ENCODE measurements at regions not wholly inside any gene's neighbourhood (a gene's known extent, or its start where the extent isn't known, plus 50 kb on each side); places are given as distances from the start of the nearest gene placed in this dataset.
"Not testable (repeated sequence)": the region's sequence is repeated elsewhere in the genome, so short reads cannot be mapped to it uniquely, and the experiment has no call there.

DNA sequence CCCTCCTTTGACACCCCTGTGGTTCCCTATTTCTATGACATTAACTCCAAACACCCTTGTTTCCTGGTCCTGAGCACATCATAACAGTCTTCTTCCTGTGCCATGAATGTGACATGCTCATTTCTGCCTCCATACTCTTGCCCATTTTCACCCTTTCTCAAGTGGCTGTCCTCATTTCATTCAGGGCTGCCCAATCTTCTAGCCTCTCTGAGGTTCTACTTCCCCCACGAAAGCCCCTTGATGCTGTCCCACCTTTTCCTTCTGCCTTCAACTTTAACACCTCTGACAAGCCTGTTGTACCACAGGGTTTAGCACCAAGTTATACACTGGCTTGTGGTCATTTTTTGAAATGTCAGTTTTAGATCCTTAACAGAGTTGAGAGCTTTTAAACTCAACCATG is 136.2 kb upstream of the BOD1L1 start:
- no peak for DNase-seq

DNA sequence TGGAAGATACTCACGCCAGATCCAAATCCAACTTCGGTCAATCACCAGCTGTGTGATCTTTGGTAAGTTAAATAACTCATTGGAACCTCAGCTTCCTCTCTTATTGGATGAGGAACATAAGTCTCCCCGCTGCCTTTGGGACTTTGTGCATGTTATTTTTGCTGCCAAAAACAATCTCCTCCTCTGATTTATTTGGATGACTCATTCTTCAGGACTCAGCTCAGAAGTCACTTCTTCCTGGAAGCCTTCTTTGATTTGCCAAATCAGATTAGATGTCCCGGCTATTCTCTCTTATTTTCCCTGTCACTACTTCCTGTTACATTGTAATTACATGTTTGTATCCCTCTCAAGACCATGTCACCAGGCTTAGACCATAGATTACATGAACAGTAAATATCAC is 138.0 kb upstream of the BOD1L1 start:
- no peak for DNase-seq

DNA sequence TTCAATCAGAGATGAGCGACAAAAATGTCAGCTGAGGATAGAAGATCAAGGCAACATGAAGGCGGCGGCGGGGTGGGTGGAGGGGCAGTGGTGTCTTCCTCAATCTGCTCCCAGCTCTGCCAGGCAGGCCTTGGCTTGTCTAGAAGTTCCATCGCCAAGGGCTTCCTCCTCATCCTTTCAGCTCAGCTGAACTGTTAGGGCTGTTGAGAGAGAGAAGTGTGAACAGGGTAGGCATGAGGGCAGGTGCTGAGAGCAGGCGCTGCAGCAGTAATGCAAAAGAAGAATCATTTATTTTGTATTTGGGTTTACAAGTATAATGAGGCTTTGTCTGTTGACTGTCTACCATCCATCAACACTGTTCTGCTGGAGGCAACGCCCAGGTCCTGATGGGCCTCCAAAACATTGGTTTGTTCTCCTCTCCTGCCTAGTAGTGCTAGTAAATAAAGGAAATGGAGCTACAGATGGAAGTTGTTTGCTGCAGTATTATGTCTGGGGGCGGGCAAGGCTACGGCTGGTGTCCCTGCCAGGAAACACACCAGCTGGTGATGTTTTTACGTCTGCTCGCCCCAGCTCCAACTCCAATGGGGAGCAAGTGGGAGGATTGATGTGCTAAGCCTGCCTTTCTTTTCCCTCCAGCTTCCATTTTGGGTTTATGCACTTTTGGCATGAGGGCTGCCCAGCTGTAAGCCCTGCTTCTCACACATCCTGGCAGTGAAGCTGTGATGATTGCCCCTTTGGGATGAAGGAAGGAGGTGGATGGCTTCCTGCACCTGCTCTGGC is 139.4 kb upstream of the BOD1L1 start:
- DNase-seq, result no peak

DNA sequence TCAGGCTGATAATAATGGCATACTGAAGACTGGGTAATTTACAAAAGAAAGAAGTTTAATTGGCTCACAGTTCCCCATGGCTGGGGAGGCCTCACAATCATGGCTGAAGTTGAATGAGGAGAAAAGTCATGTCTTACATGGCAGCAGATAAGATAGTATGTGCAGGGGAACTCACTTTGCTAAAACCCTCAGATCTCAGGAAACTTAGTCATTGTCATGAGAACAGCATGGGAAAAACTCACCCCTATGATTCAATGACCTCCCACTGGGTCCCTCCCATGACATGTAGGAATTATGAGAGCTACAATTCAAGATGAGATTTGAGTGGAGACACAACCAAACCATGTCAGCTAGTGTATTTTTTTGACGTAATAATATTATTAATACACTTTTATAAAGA is 149.8 kb upstream of the BOD1L1 start:
- DNase-seq, result no peak

DNA sequence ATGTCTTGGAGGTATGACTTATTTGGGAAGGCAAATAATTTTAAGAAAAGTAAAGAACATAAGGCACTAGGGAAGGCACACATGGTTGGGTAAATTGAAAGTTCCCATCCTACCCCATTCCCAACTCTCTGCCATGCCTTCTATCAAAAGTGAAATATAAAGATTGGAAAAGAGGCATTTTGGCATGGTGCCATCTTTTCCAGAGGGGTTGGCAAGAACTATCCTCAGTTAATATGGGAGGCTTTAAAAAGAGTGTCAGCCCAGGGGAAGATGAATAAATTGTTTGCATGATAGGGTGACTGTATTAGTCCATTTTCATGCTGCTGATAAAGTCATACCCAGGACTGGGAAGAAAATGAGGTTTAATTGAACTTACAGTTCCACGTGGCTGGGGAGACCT is 150.8 kb upstream of the BOD1L1 start:
- no peak for DNase-seq

DNA sequence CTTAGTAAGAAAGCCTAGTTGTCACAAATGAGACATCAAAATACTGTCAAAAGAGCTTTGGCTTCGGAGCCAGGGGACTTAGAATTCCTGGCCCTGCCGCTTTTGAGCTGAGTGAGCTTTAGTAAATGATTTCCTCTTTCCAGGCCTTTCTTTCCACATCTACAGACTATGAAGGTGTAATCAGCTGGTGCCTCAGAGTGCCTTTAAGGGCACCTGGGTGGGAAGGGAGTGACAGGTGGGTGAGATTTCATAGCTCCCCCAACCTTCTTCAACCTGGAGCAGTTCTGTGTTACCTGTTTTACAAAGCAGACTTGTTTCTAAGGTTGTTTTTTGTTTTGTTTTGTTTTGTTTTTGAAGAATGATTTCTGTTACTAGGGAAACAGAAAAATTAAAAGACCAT is 154.7 kb upstream of the BOD1L1 start:
- DNase-seq, result no peak

DNA sequence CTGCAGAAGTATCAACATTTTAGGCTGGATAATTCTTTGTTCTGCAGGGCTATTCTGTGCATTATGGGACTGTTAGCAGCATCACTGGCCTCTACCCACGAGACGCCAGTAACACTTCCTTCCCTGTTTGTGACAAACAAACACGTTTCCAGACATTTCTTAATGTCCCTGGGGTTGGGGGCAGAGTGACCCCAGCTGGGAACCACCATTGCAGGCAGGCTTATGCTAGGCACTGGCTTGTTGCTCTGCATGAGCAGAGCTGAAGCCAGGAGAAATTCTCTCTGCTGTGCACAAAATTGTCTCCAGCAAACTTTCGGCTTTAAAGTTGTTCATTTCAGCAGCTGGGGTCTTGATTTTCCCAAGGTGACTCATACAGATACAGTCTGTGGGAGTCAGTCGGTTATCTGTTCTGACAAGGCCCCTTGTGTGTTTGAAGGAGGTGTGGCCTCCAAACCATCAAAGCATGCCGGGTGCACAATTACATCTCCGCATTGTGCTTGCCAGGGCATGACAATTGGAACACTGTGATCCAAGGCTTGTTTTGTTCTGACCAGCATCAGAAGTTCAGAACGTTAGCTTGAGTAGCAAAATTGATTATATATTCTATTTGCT is 156.4 kb upstream of the BOD1L1 start:
- DNase-seq, result no peak

DNA sequence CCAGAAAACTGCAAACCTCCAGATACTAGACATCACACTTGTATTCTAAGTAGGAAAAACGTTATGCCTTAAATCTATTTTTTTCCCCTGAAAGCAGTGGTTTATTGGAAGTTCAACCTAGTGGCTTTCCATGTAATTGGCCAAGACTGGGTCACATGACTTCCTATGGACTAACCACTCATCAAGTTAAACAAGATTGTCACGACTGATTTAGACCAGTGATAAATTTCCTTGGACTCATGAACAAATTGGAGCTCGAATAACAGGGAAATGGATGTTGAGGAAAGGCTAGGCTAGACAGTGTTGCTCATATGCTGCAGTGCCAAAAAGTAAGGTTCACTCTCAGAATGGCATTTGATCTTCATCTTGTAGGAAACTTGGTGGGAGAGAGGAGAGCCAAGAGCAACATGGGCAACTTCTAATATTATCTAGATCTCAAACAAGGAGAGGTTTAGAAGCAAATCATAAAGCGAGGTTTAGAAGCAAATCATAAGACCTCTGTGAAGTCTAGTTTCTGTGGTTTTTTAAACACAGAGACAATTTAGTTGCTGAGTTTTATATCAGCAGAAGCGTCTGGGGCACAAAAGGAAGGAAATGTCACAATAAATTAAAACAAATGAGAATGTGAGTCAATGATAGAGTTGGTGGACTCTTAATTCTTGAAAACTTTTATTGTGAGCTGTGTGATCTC is 165.6 kb upstream of the BOD1L1 start:
- no peak for DNase-seq

DNA sequence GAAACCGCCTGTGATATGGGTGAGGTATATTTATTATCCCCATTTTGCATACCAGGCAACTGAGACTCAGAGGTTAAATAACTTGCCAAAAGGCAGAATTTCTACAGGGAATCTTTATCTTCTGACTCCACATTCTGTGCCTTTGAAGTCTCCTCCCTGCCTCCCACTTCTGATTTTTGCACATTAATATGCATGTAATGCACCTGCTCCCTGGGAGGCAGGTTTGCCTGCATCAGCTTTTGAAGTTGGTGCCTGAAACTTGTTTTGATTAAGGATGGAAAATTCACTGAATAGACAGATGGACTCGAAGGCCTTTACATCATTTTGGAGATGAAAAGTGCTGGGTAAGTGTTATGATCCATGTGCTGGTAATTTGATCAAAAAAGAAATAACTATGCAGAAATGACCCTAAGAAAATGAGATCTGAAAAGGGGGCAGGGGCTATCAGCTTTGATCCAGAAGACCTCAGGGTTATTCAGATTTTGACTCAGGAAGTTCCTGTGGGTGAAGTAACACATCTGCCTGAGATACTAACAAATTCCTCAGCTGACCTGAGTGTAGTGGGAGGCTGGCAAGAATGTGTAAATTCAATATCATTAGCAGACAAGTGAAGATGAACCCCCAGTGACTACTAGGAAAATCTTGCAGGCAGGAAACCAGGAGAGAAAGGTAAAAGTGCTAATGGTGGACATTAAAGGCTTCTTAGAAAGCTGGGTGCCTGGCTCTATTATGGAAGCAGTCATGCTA is 167.5 kb upstream of the BOD1L1 start:
- DNase-seq, result no peak

DNA sequence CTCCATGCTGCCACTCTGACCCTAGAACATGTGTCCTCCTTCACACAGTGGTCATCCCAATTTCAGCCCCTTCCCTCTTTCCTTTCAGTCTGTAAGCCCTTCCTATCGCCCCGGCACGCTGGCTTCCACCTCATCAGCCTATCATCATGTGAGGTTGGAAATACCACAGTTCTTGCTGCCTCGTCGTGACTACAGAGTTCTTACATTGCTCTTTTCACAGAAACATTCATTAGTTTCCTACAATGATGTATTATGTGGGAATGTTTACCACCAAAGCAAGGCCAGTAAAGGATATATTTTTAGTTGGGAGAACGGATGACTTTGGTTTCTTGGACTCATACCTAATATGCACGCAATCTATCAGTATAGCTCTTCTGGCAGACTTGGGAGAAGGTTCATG is 169.5 kb upstream of the BOD1L1 start:
- no peak for DNase-seq

DNA sequence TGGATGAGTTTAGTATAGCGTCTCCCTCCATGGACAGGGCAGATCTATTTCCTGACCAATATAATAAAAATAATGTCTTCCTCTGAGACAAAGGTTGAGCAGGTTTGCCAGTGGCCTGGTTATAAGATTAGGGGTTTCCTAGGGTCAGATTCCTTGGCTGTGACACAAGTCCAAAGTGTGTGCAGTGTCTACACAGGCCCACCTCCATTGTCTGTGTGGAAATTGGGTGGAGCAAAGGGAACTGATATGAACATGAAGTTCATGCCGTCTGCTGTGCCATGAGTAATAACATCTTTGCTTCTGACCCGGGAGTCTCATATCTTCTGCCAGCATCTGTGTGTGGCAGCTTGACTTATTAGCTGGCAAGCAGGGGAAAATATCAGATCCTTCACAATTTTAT is 187.7 kb upstream of the BOD1L1 start:
- no peak for DNase-seq

DNA sequence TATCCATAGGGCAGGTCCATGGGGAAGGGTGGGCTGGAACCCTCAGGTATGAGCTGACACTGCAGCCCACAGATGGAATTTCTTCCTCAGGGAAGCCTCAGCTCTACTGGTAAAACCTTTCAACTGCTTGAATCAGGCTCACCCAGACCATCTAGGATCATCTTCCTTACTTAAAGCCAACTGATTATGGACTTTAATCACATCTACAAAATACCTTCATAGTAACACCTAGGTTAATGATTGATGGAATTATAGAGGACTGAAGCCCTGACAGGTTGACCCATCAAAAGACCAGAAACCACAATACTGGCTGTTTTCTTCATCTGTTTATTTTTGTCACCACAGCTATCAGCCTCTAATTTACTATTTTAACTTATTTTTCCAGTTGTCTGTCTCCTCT is 188.9 kb upstream of the BOD1L1 start:
- no peak for DNase-seq

DNA sequence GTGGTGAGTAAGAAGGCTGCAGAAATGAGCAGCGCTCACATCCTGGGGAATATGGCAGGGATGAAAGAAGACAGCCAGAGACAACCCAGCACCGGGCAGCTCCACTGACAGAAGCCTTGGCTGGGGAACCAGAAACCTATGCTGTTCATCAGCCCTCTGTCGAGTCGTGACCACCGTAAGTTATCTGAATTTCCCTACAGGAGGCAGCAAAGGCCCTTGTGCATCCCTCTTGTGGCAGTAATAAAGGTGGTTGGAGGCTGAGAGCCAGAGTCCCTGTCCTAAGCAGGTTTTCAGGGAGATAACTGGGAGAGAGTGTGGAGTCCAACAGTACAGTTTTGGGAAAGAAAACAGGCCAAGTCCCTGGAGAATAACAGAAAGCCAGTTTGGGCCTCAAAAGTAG is 194.0 kb upstream of the BOD1L1 start:
- DNase-seq, result no peak

DNA sequence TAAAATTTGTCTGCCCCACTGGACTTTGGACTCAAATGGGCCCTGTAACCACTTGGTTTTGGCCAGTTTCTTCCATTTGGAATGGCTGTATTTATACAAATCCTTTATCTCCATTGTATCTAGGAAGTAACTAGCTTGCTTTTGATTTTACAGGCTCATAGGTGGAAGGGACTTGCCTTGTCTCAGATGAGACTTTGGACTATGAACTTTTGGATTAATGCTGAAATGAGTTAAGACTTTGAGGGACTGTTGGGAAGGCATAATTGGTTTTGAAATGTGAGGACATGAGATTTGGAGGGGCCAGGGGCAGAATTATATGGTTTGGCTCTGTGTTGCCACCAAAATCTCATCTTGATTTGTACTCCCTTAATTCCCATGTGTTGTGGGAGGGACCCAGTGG is 198.3 kb upstream of the BOD1L1 start:
- DNase-seq, result not testable (repeated sequence)

DNA sequence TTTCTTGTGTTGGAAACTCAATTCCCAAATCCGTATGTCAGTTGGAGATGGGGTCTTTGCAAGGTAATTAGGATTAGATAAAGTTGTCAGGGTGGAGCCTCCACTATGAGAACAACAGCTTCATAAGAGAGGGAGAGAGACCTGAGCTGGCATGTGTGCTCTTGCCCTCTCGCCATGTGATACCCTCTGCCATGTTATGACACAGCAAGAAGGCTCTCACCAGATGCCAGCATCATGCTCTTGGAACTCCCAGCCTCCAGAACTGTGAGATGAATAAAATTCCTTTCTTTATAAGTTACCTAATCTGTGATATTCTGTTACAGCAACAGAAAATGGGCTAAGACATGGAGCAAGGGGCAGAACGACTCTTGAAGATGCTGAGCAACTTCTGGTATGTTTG is 201.9 kb upstream of the BOD1L1 start:
- DNase-seq, result no peak

DNA sequence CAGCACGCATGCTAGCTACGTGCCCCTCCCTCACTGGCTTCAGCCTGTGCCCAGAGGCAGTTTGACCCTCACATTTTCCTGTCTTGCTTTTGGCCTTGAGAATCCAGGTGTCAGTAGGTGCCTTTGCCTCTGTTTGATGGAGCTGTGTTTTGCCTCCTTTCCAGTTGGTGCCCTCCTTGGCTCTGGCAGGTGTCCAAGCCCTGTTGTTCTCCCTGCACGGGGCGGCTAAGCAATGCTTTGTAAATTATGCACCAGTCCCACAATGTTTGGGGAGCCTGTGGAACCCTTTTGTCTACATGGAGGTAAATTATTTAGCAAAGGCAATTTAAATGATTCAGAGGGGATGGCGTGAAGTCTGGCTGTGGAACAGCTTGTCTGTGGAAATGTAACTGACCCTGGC is 202.9 kb upstream of the BOD1L1 start:
- DNase-seq, result no peak

DNA sequence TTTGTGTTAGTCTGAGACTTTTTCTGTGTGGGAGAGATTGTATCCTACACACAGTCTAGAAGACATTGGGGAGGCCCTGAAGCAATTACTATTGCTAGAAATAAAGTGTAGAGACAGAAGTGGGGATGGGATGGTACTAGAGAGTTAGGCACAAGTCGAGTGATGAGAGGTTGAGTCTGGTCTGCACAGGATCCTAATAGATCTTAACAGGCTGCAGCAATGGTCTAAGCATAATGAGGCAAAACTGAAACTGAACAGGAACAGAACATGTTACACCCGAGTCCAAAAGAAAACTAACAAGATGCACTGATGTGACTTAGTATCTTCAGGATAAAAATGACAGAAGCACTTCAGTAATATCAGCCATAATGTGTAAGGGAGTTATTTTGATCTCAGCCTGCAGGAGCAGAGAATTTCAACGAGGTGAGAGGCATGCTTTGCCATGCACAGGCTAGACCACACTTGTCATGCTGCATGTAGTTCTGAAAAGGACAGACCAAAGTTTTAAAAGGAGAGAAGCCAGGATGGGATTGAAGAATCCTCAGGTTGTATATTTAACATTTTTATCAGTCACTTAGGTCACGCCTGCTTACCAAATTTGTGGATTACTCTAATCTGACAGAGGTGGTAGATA is 205.8 kb upstream of the BOD1L1 start:
- no peak for DNase-seq

DNA sequence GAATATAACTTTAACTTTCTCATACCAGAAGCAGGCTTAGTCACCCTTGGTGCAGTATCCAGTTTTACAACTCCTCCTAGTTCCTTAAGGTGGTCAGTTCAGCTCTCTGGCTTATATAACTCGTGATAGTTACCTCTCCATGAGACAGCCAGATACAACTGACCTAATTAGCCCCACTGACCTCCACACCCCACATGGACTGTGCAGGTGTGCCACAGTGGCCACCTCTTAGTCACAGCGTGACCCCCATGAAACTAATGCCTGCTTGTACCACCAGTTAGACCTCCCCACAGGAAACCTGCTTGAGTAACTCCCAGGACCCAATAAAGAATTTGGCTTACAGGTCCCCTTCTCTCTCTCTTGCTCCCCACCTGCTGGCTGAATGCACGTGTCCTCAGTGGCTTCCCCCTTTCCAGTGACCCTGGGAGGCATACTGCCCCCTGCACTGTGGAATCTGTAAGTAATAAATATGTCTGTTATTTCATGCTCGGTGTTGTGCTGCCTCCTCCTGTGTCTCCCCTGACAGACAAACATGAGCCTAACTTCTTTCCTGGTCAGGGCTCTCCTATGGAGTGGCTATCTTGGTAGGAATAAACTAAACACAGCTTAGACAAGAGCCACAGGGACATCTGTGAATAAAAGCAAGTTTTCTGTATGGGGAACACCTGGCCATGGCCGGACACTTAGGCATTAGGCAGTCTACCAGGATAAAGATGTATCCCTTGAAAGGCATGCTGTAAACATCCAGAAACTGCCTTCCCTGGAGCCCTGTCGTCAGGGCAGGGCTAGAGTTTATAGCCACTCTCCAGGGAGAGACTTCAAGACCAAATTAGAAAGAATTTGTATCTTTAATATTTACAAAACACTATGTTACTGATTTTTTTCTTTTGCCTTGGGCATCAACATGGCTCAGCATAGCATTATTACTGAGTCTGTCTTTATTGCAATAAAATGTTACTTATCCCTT is 209.7 kb upstream of the BOD1L1 start:
- DNase-seq, result no peak

DNA sequence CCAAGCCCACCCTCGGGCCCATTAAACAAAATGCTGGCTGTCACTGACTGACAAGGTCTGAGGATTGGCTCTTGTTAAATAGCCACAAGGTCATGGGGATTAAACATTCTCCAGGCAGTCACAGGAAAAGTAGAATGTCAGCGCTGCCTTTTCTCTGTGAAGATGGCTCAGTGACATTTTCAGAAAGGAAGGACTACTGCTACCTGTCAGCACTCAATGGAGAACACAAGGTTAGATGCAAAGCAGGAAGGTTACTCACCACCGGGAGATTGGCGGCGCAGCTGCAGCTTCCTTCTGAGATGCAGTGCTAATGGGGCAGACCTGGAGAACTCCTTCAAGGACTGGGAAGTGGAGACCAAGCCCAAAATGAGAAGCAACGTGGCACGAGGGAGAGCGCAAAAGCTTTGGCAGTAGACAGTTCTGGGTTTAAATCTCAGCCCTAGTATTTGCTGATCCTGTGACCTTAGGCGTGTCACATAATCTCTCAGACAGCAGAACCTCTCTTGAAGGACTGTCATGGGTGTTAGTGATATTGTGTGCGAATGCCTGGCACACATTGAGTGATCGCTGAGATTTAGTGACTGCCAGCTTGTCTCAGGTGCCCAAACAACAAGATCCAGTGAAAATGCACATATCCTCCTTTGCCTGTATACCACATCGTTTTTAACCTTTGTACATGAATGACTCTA is 213.1 kb upstream of the BOD1L1 start:
- DNase-seq, result no peak

DNA sequence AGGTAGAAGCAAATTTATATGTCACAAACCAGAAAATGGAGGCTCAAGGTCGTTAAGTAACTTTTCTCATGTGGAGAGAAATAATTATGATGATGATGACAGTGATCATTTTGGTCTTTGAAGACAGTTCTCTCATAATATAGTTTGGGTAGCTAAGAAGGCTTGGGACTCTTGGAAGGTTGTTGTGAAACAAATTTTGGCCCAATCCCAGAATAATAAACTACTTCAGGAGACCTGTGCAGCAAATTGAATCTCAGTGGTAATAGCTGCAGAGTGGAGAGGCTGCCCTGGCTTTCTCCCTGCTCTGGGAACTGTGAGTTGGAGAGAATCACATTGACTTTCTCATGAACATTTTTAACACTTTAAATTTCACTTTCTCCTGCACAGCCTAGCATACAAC is 217.2 kb upstream of the BOD1L1 start:
- DNase-seq, result no peak

DNA sequence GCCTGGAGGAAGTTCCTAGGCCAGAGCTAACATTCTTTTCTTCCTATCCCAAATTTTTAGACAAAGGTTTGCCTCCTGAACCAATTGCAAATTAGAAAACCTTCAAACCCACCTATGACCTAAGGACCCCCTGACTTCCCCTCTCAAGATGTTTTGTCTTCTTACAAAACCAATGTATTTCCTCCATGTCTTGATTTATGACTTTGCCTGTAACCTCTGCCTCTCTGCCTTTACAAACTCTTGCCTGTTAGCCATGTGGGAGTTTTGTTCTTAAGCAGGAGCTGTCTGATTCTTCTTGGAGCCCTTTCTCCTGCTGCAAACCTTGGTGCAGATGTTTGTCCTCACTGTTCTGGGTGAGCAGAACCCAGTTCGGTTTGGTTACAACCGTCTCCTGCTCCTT is 222.3 kb upstream of the BOD1L1 start:
- no peak for DNase-seq
